ENCODE measurements at regions not wholly inside any gene's neighbourhood (a gene's known extent, or its start where the extent isn't known, plus 50 kb on each side); places are given as distances from the start of the nearest gene placed in this dataset.

GRCh38 chr10:16361086-16361485 is 75.7 kb upstream of the PTER start:
- TF ChIP-seq EZH2 (IDR thresholded peaks at IDR 0.05; ENCODE audit: insufficient read depth, poor library complexity, severe bottlenecking) (no peak), EZH2phosphoT487 (IDR thresholded peaks at IDR 0.05; ENCODE audit: insufficient read depth, low read depth) (no peak)
